SK-N-SH treated with all-trans-retinoic acid at 6 μM for 48 hours (cell line): ENCODE measurements at regions not wholly inside any gene's neighbourhood (a gene's known extent, or its start where the extent isn't known, plus 50 kb on each side); places are given as distances from the start of the nearest gene placed in this dataset.

Experiments
- ATAC-seq: fragments of 200-7000 bp; cut with Tn5 transposase; 3 replicates; pipeline ENCODE4 v1.9.1; 2020; ENCODE audit warnings: mild to moderate bottlenecking, moderate library complexity
- ARNTL ChIP-seq: fragments of 450-650 bp; formaldehyde crosslinking; IDR thresholded peaks from 2 replicates; pipeline ENCODE4 v1.5.0; 2020; ENCODE audit warnings: low read depth, mild to moderate bottlenecking, moderate library complexity, borderline replicate concordance
- BACH2 ChIP-seq: fragments of 250-450 bp; sonication (Bioruptor Pico); IDR thresholded peaks from 2 replicates; pipeline ENCODE4 v1.9.0; 2021; ENCODE audit warnings: mild to moderate bottlenecking, borderline replicate concordance
- CSDC2 ChIP-seq: fragments of 250-450 bp; sonication (Bioruptor Pico); IDR thresholded peaks from 2 replicates; pipeline ENCODE4 v1.5.0; 2020; ENCODE audit warnings: mild to moderate bottlenecking, moderate library complexity
- CSRNP3 ChIP-seq: fragments of 250-450 bp; sonication (Bioruptor Pico); IDR thresholded peaks from 2 replicates; pipeline ENCODE4 v1.5.1; 2021; ENCODE audit warnings: mild to moderate bottlenecking, moderate library complexity
- ESRRG ChIP-seq: fragments of 250-450 bp; sonication (Bioruptor Pico); IDR thresholded peaks from 2 replicates; pipeline ENCODE4 v1.6.1; 2021; ENCODE audit warnings: mild to moderate bottlenecking
- GLIS3 ChIP-seq: fragments of 250-450 bp; sonication (Bioruptor Pico); IDR thresholded peaks from 2 replicates; pipeline ENCODE4 v1.5.0; 2020; ENCODE audit warnings: mild to moderate bottlenecking, moderate library complexity
- PATZ1 ChIP-seq: fragments of 250-450 bp; sonication (Bioruptor Pico); IDR thresholded peaks from 2 replicates; pipeline ENCODE4 v1.8.0; 2020; ENCODE audit warnings: mild to moderate bottlenecking, moderate library complexity, borderline replicate concordance
- POU6F1 ChIP-seq: fragments of 250-450 bp; sonication (Bioruptor Pico); IDR thresholded peaks from 2 replicates; pipeline ENCODE4 v1.8.0; 2021; ENCODE audit warnings: low read depth, mild to moderate bottlenecking, moderate library complexity, borderline replicate concordance
- PPARA ChIP-seq: fragments of 250-450 bp; sonication (Bioruptor Pico); IDR thresholded peaks from 2 replicates; pipeline ENCODE4 v1.5.0; 2020; ENCODE audit warnings: mild to moderate bottlenecking, borderline replicate concordance
- RARB ChIP-seq: fragments of 250-450 bp; sonication (Bioruptor Pico); IDR thresholded peaks from 2 replicates; pipeline ENCODE4 v1.8.0; 2021; ENCODE audit warnings: mild to moderate bottlenecking, moderate library complexity
- SNAI2 ChIP-seq: fragments of 250-450 bp; sonication (Bioruptor Pico); IDR thresholded peaks from 2 replicates; pipeline ENCODE4 v1.5.0; 2020; ENCODE audit warnings: mild to moderate bottlenecking, moderate library complexity
- TOX ChIP-seq: fragments of 250-450 bp; sonication (Bioruptor Pico); IDR thresholded peaks from 2 replicates; pipeline ENCODE4 v1.8.0; 2021; ENCODE audit warnings: mild to moderate bottlenecking, moderate library complexity, borderline replicate concordance
- TSHZ2 ChIP-seq: fragments of 250-450 bp; sonication (Bioruptor Pico); IDR thresholded peaks from 2 replicates; pipeline ENCODE4 v1.5.0; 2020; ENCODE audit warnings: mild to moderate bottlenecking, moderate library complexity
- ZC3H10 ChIP-seq: fragments of 250-450 bp; sonication (Bioruptor Pico); IDR thresholded peaks from 2 replicates; pipeline ENCODE4 v1.5.1; 2021; ENCODE audit warnings: mild to moderate bottlenecking, moderate library complexity
- ZFP3 ChIP-seq: fragments of 250-450 bp; sonication (Bioruptor Pico); IDR thresholded peaks from 2 replicates; pipeline ENCODE4 v1.5.0; 2020; ENCODE audit warnings: mild to moderate bottlenecking, moderate library complexity
- ZFP30 ChIP-seq: fragments of 450-650 bp; formaldehyde crosslinking; IDR thresholded peaks from 2 replicates; pipeline ENCODE4 v1.5.0; 2022; ENCODE audit warnings: mild to moderate bottlenecking, moderate library complexity
- ZNF565 ChIP-seq: fragments of 450-650 bp; formaldehyde crosslinking; conservative IDR thresholded peaks from 2 replicates; pipeline ENCODE4 v1.5.0; 2020; ENCODE audit warnings: low read depth, mild to moderate bottlenecking, moderate library complexity
- ZNF70 ChIP-seq: fragments of 450-650 bp; formaldehyde crosslinking; IDR thresholded peaks from 2 replicates; pipeline ENCODE4 v1.5.0; 2020; ENCODE audit warnings: mild to moderate bottlenecking, moderate library complexity
- ZNF8 ChIP-seq: fragments of 450-650 bp; formaldehyde crosslinking; IDR thresholded peaks from 2 replicates; pipeline ENCODE4 v1.5.0; 2020; ENCODE audit warnings: mild to moderate bottlenecking, moderate library complexity

- no peak for TF ChIP-seq ZNF8
- TF ChIP-seq TSHZ2 (CRISPR knock-in tag), result no peak
- no peak for TF ChIP-seq ZFP3 (CRISPR knock-in tag)
- TF ChIP-seq ZC3H10 (CRISPR knock-in tag), result no peak
- no peak for TF ChIP-seq RARB (CRISPR knock-in tag)
- TF ChIP-seq BACH2 (CRISPR knock-in tag), result no peak
- no peak for ATAC-seq
Observed at GRCh38 chr5:26622947-26623346, 415.4 kb downstream of the CDH9 start.

GRCh38 chr5:26610577-26610976, 427.8 kb downstream of the CDH9 start:
- no peak for TF ChIP-seq TOX (CRISPR knock-in tag)

GRCh38 chr5:26601563-26601962, 436.8 kb downstream of the CDH9 start:
- TF ChIP-seq GLIS3 (CRISPR knock-in tag) (no peak), POU6F1 (CRISPR knock-in tag) (no peak)

More at GRCh38 chr5:26610577-26610976, 427.8 kb downstream of the CDH9 start:
- ATAC-seq, result no peak

GRCh38 chr5:26582350-26583045, 455.9 kb downstream of the CDH9 start:
- TF ChIP-seq SNAI2 (no peak), PATZ1 (no peak), CSRNP3 (CRISPR knock-in tag) (no peak), ARNTL (no peak), ZFP3 (CRISPR knock-in tag) (no peak), ZNF70 (CRISPR knock-in tag) (no peak), ZC3H10 (CRISPR knock-in tag) (no peak), PPARA (CRISPR knock-in tag) (no peak), TSHZ2 (CRISPR knock-in tag) (no peak), ESRRG (no peak), CSDC2 (CRISPR knock-in tag) (no peak), ZFP30 (no peak), ZNF565 (CRISPR knock-in tag) (no peak), RARB (CRISPR knock-in tag) (no peak), ZNF8 (no peak), TOX (CRISPR knock-in tag) (no peak), GLIS3 (CRISPR knock-in tag) (no peak), BACH2 (CRISPR knock-in tag) (no peak)
- ATAC-seq, result no peak

More at GRCh38 chr5:26601563-26601962, 436.8 kb downstream of the CDH9 start:
- no peak for ATAC-seq
